ENCODE measurements at regions not wholly inside any gene's neighbourhood (a gene's known extent, or its start where the extent isn't known, plus 50 kb on each side); places are given as distances from the start of the nearest gene placed in this dataset.

DNA sequence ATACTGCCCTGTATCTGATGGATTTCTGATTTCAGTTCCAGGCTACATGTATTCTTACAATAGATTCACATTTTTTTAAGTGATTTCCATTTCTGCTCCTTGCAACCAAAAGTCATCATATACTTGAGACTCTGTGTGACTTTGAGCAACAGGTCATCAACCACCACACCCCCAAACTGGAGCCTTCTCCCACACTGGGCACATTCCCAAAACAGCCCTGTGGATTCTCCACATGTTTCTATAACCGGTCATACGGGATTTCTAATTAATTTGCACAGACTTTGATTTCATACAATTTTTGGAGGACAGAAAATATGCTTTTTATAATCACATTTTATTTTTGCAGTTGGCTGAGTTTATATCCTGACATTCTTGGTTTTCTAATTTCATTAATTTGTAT, 317.2 kb upstream of the ID4 start:
- no peak for TF ChIP-seq POLR2AphosphoS5 (IDR thresholded peaks at IDR 0.05)
- TF ChIP-seq POLR2A (IDR thresholded peaks at IDR 0.05): no peak
